Stomach smooth muscle (tissue), 2 donors: ENCODE measurements at regions not wholly inside any gene's neighbourhood (a gene's known extent, or its start where the extent isn't known, plus 50 kb on each side); places are given as distances from the start of the nearest gene placed in this dataset.

ENCODE experiments used
- H3K27ac ChIP-seq: one replicate; pipeline ENCODE4 v1.7.0; 2013; ENCODE audit warnings: mild to moderate bottlenecking, low read length, inconsistent platforms
- H3K27me3 ChIP-seq, 2 donors: one replicate each; pipeline ENCODE4 v1.7.0; 2013; ENCODE audit warnings: low read length in 2 of 2; ENCODE audit not compliant: insufficient read depth in 2 of 2, control insufficient read depth in 1 of 2
- H3K36me3 ChIP-seq, 2 donors: one replicate each; pipeline ENCODE4 v1.7.0; 2013; ENCODE audit warnings: low read length in 2 of 2; ENCODE audit not compliant: control insufficient read depth in 2 of 2, insufficient read depth in 2 of 2
- H3K4me1 ChIP-seq: one replicate; pipeline ENCODE4 v1.7.0; 2013; ENCODE audit warnings: low read length; ENCODE audit not compliant: control insufficient read depth, insufficient read depth
- H3K4me3 ChIP-seq, 2 donors: one replicate each; pipeline ENCODE4 v1.7.0; 2013; ENCODE audit warnings: low read length in 2 of 2
- H3K9ac ChIP-seq, 2 donors: one replicate each; pipeline ENCODE4 v1.7.0; 2013; ENCODE audit warnings: low read length in 2 of 2, mild to moderate bottlenecking in 1 of 2
- H3K9me3 ChIP-seq, 2 donors: one replicate each; pipeline ENCODE4 v1.7.0; 2013; ENCODE audit warnings: low read length in 2 of 2; ENCODE audit not compliant: control insufficient read depth in 2 of 2
- donor health status: healthy.
- donor health status: Pancreatic carcinoma.

DNA sequence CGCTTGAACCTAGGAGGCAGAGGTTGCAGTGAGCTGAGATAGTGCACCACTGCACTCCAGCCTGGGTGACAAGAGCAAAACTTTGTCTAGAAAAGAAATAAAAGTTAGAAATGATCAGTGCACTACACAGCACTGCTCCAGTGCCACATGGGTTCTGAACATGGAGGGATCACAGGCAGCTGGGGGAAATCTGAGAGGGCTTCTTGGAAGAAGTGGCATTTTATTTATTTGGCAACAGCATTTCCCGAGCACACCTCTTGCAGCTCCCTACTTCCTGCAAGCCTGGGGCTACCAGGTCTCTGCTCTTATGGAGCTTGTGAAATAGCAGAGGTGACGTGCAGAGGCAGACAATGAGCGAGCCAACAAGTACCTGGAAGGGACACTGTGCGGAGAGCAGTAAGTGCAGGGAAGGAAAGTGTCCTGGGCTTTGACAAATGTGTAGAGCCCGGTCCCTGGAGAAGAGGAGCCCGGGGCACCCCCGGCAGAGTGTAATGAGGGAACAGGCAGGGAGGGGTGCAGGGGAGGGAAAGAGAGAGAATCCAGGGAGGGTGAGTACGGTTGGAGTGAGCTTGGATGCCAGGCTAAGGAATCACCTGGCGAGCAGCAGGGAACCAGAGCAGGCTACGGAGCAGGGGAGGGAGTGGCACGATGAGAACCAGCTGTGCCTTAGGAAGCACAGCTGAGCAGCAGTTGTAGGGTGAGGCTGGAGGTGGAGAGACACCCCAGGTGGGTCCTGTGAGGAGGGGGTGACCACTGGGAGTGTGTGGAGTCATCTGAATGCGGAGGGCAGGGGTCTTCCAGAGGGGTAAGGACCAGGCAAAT is 104.6 kb upstream of the CTBP2 start:
- Histone ChIP-seq H3K9ac (no peak overlapping the region), H3K27ac (no peak overlapping the region), H3K4me1 (no peaks in the 10 kb centered on the region), H3K9me3 (no peaks in the 10 kb centered on the region), H3K36me3 (no peaks in the 10 kb centered on the region), H3K4me3 (no peak overlapping the region), H3K27me3 (no peaks in the 10 kb centered on the region)

DNA sequence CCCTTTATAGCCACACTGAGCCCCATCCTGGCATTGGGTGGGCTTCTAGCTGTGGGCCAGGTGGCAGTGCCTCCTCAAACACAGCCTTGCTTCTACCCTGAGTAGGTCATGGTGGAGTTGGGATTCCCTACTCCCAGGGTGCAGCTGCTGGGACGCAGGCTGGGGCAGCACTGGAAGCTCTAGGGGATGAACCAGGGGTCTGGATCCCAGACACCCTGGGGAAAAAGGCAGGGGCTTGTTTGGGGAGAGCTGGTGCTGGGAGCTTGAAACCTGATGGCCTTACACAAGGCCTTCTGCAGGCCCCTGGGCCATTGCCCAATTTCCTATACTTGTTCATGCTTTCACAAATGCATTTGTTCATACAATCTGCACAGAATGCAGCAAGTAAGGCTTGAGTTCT is 103.7 kb upstream of the CTBP2 start:
- Histone ChIP-seq H3K9ac (no peak overlapping the region), H3K27ac (no peak overlapping the region), H3K36me3 (no peaks in the 10 kb centered on the region), H3K4me1 (no peaks in the 10 kb centered on the region), H3K4me3 (no peak overlapping the region), H3K9me3 (no peaks in the 10 kb centered on the region), H3K27me3 (no peaks in the 10 kb centered on the region)

DNA sequence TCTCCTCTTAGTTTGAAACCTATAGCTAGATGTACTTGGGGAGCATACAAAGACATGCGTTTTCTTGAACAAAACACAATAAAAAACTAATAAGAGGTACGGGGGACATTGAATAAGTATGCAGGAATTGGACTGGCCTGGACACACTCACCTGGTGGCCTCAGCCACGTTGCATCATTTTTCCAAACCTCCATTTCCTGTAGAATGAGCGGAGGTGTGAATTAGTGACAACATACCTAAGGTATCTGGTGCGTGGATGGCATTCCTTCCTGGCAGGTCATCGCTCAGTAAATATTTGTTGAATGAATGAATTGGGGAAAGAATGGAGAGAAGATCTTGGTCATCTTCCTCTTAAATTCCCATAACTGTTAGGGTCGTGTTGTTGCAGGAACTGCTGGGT is 103.2 kb upstream of the CTBP2 start:
- Histone ChIP-seq H3K36me3 (no peaks in the 10 kb centered on the region), H3K27me3 (no peaks in the 10 kb centered on the region), H3K9me3 (no peaks in the 10 kb centered on the region), H3K9ac (no peak overlapping the region), H3K4me3 (no peak overlapping the region), H3K27ac (no peak overlapping the region), H3K4me1 (no peaks in the 10 kb centered on the region)

DNA sequence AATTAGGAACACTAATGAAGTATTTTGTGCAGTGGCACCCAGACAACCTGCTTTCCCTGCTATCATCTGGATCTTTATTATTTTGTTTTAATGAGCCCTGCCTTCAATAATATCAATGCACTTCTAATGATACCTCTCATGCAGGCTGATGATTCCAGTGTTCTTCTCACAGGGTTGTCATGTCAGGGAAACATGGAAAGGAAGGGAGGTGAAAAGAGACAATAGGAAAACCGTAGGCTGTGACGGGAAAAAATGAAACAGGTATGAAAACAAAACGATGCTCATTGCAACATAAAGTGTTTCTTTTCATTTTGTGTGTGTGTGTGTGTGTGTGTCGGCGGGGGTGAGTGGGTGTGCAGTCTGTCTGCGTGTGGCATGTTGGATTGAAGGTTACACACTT is 102.6 kb upstream of the CTBP2 start:
- Histone ChIP-seq H3K27ac (no peak overlapping the region), H3K36me3 (no peaks in the 10 kb centered on the region), H3K4me3 (no peak overlapping the region)

DNA sequence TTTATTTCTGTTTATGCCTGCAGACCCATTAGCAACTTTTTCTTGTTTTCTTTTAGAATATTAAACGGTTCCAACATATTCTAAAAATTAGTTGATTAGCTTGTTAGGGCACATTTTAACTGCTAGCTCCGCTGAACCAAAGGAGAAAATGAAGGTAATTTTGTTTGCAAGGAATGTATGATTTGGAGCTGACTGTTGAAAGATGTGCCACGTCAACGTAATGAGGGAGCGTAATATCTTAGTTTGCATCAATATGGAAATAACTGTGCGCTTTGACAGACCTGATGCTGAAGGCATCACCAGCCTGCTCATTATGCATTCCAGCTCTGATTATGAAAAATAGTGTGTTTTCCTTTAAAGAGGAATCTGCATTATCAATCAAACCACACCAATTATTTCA is 102.0 kb upstream of the CTBP2 start:
- no peak overlapping the region for H3K27ac ChIP-seq

More for the DNA sequence above, 102.6 kb upstream of the CTBP2 start:
- no peaks in the 10 kb centered on the region for H3K27me3 ChIP-seq
- H3K9me3 ChIP-seq = no peaks in the 10 kb centered on the region
- H3K4me1 ChIP-seq = no peaks in the 10 kb centered on the region
- H3K9ac ChIP-seq = no peak overlapping the region

DNA sequence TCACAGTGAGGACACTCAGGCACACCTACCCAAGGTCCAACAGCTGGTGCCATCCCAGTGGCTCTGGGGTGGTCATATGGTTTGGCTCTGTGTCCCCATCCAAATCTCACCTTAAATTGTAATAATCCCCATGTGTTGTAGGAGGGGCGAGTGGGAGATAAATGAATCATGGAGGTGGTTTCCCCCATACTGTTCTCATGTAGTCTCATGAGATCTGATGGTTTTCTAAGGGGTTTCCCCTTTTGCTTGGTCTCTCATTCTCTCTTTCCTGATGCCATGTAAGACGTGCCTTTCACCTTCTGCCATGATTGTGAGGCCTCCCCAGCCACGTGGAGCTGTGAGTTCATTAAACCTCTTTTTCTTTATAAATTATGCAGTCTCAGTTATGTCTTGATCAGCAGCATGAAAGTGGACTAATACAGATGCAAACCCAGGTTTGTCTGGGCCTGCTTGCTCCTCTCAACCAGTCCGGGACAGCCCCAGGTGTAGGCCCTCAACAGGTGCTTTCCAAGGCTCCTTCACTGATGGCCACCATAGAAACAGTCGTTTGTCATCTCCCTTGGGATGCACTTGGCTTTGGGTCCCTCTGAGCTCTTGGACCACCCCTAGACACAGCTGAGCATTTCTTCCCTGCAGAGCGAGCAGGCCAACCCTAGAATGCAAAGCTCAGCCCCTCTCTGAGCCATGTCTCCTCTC is 101.3 kb upstream of the CTBP2 start:
- no peaks in the 10 kb centered on the region for H3K27me3 ChIP-seq
- H3K27ac ChIP-seq = no peak overlapping the region
- no peaks in the 10 kb centered on the region for H3K36me3 ChIP-seq
- no peaks in the 10 kb centered on the region for H3K9me3 ChIP-seq
- no peak overlapping the region for H3K9ac ChIP-seq
- H3K4me3 ChIP-seq = no peak overlapping the region
- H3K4me1 ChIP-seq = no peaks in the 10 kb centered on the region

More for the DNA sequence above, 102.0 kb upstream of the CTBP2 start:
- Histone ChIP-seq H3K9me3 (no peaks in the 10 kb centered on the region), H3K27me3 (no peaks in the 10 kb centered on the region), H3K4me1 (no peaks in the 10 kb centered on the region), H3K36me3 (no peaks in the 10 kb centered on the region), H3K4me3 (no peak overlapping the region), H3K9ac (no peak overlapping the region)

DNA sequence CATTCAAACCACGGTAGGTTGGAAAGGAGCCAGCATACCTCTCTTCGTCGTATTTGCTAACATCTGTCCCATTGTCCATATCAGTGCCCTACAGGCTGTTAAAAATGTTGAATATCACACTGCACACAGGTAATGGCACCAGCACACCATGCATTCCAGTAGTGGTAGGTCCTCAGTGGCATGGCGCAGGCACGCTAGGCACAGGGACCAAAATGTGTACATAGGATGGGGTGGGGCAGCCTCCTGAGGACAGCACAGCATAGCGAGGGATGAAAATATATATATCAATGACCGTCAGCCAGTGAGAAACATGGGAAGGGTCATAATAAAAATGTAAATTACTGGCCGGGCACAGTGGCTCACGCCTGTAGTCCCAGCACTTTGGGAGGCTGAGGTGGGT is 99.9 kb upstream of the CTBP2 start:
- Histone ChIP-seq H3K4me3 (no peak overlapping the region), H3K9me3 (no peaks in the 10 kb centered on the region), H3K36me3 (no peaks in the 10 kb centered on the region), H3K4me1 (no peaks in the 10 kb centered on the region), H3K27ac (no peak overlapping the region), H3K9ac (no peak overlapping the region), H3K27me3 (no peaks in the 10 kb centered on the region)

DNA sequence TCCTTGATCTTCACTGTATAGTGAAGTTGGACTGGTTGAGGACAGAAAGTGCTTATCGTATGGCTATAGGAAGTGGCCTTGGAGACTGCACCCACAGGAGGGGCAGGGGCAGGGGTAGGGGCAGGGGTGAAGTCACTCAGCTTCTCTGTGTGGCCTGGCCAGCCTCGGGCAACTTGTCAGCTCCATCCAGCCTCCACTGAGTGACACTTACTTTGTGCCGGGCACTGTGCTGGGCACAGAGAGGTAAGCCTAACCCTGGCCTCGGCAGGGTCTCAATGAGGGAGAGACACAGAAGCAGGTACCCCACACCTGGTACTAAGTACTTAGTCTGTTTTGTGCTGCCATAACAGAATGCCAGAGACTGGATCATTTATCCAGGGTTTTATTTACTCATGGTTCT is 99.3 kb upstream of the CTBP2 start:
- Histone ChIP-seq H3K27ac (no peak overlapping the region), H3K4me1 (no peaks in the 10 kb centered on the region), H3K9ac (no peak overlapping the region), H3K36me3 (no peaks in the 10 kb centered on the region), H3K9me3 (no peaks in the 10 kb centered on the region), H3K27me3 (no peaks in the 10 kb centered on the region), H3K4me3 (no peak overlapping the region)

DNA sequence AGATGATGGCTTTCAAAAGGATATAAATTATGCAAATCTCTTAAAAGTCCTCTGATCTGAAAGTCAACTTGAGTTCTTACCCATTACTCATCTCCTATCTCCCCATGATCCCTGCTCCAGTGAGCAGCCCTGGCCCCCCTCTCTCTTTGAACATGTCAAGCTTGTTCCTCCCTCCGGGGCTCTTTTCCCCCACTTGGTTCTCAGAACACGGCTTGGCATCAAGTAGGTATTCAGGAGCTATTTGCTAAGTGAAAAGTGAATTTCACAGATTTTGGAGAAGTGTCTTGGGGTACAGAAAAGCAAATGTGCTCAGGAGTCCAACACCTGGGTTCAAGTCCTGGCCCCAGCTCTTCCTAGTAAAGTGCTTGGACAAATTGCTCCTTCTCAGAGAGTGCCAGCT is 98.3 kb upstream of the CTBP2 start:
- no peak overlapping the region for H3K9ac ChIP-seq
- no peaks in the 10 kb centered on the region for H3K27me3 ChIP-seq
- H3K36me3 ChIP-seq = no peaks in the 10 kb centered on the region
- H3K27ac ChIP-seq = no peak overlapping the region
- H3K9me3 ChIP-seq = no peaks in the 10 kb centered on the region
- H3K4me1 ChIP-seq = no peaks in the 10 kb centered on the region
- no peak overlapping the region for H3K4me3 ChIP-seq

DNA sequence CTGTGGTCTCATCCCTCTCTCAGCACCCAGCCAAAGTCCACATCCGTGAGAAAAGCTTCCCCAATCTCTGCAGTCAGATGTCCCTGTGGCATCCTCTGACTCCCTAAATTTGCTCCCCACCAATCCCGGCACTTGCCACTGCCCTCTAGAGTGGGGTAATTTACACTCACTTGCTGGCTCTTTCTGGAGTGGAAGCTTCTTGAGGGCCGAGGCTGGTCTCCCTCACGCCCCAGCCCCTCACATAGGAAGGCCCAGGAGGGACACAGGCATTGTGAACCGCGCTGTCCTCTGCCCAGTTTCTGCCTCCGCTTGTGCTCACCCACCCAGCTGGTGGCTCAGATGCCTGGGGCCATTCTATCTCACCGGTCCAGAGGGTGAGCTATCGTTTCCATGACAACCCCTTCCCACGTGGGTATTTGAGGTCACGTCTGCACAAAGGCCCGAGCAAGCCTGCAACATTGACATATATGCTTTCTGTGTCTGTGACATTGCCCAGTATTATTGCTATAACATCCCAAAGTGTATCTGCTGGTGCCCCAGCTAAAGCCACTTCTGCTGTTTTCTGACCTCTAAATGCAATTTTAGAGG is 97.3 kb upstream of the CTBP2 start:
- no peak overlapping the region for H3K4me3 ChIP-seq
- H3K27me3 ChIP-seq = no peaks in the 10 kb centered on the region
- H3K4me1 ChIP-seq = no peaks in the 10 kb centered on the region
- no peaks in the 10 kb centered on the region for H3K36me3 ChIP-seq
- H3K9ac ChIP-seq = no peak overlapping the region
- H3K27ac ChIP-seq = no peak overlapping the region
- no peaks in the 10 kb centered on the region for H3K9me3 ChIP-seq

DNA sequence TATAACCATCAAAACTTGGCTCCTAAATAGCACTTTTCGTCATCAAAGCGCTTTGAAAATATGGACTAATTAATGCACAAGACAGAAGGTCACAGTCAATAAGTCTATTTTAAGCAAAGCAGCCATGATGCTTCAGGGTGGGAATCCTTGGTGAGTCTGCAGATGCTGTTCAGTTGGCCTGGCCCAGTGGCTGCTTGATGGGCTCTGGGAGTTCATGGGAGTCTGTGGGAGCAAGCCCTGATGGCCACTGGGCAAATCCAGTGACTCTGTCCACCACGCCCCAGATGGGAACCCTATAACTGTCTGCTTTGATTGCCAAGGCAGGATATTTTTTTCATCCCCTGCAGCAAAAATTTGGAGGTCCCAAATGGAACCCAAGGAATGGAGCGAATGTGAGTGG is 95.7 kb upstream of the CTBP2 start:
- no peak overlapping the region for H3K4me3 ChIP-seq
- H3K36me3 ChIP-seq = no peaks in the 10 kb centered on the region
- H3K4me1 ChIP-seq = no peaks in the 10 kb centered on the region
- H3K27me3 ChIP-seq = no peaks in the 10 kb centered on the region
- H3K9me3 ChIP-seq = no peaks in the 10 kb centered on the region
- H3K9ac ChIP-seq = no peak overlapping the region
- H3K27ac ChIP-seq = no peak overlapping the region
